WTC11 (cell line): ENCODE measurements at regions not wholly inside any gene's neighbourhood (a gene's known extent, or its start where the extent isn't known, plus 50 kb on each side); places are given as distances from the start of the nearest gene placed in this dataset.

Source experiments
- ATAC-seq: fragments of 200-7000 bp; cut with Tn5 transposase; 2 replicates; pipeline ENCODE4 v1.10.0; 2021; ENCODE audit warnings: mild to moderate bottlenecking, moderate library complexity
- CTCF ChIA-PET: fragments of 300-600 bp; sonication (Branson Sonifier 250); formaldehyde crosslinking; loops from one replicate; lab custom pipeline; 2021; ENCODE audit warnings: antibody characterized with exemption; lab: Charles Lee
- POLR2A ChIA-PET: fragments of 350-600 bp; sonication (Branson Sonifier 250); formaldehyde crosslinking; loops from one replicate; lab custom pipeline; 2021; ENCODE audit warnings: antibody characterized with exemption; lab: Charles Lee
- DNase-seq: peaks from one replicate; pipeline ENCODE4 v3.0.0; 2021; ENCODE audit warnings: low spot score
- H3K27ac Mint-ChIP-seq: 2 replicates; pipeline ENCODE4 v1.8.0; 2021; ENCODE audit warnings: mixed read lengths
- H3K27me3 Mint-ChIP-seq: 2 replicates; pipeline ENCODE4 v1.8.0; 2021; ENCODE audit warnings: low read depth, mild to moderate bottlenecking, moderate library complexity, mixed read lengths
- H3K36me3 Mint-ChIP-seq: 2 replicates; pipeline ENCODE4 v1.8.0; 2021; ENCODE audit warnings: mixed read lengths
- H3K4me1 Mint-ChIP-seq: 2 replicates; pipeline ENCODE4 v1.8.0; 2022; ENCODE audit warnings: mixed read lengths
- H3K4me3 Mint-ChIP-seq: 2 replicates; pipeline ENCODE4 v1.8.0; 2021; ENCODE audit warnings: mild to moderate bottlenecking, moderate library complexity, mixed read lengths
- H3K9me3 Mint-ChIP-seq: 2 replicates; pipeline ENCODE4 v1.8.0; 2021; ENCODE audit warnings: mixed read lengths
- E2F1 ChIP-seq: sonication (generic); formaldehyde crosslinking; IDR thresholded peaks from 2 replicates; pipeline ENCODE4 v1.8.0; 2022; ENCODE audit warnings: mild to moderate bottlenecking, missing genetic modification reagents
- GABPB1 ChIP-seq: sonication (generic); formaldehyde crosslinking; IDR thresholded peaks from 2 replicates; pipeline ENCODE4 v1.8.1; 2023; ENCODE audit warnings: mild to moderate bottlenecking, missing genetic modification reagents
- GTF2I ChIP-seq: fragments of 250-450 bp; sonication (Bioruptor Pico); conservative IDR thresholded peaks from 2 replicates; pipeline ENCODE4 v1.4.0; 2021; ENCODE audit warnings: mild to moderate bottlenecking
- KAT7 ChIP-seq: sonication (generic); formaldehyde crosslinking; IDR thresholded peaks from 2 replicates; pipeline ENCODE4 v1.8.1; 2023; ENCODE audit warnings: missing genetic modification reagents, mild to moderate bottlenecking, borderline replicate concordance
- SP1 ChIP-seq: sonication (generic); formaldehyde crosslinking; conservative IDR thresholded peaks from 2 replicates; pipeline ENCODE4 v1.8.1; 2022; ENCODE audit warnings: missing genetic modification reagents
- STAT6 ChIP-seq: sonication (generic); formaldehyde crosslinking; conservative IDR thresholded peaks from 2 replicates; pipeline ENCODE4 v1.8.1; 2023; ENCODE audit warnings: mild to moderate bottlenecking, low read depth, missing genetic modification reagents, moderate library complexity
- ZNF219 ChIP-seq: sonication (generic); formaldehyde crosslinking; IDR thresholded peaks from 2 replicates; pipeline ENCODE4 v1.8.0; 2023; ENCODE audit warnings: missing genetic modification reagents, mild to moderate bottlenecking, borderline replicate concordance
- ZNF281 ChIP-seq: sonication (generic); formaldehyde crosslinking; IDR thresholded peaks from 2 replicates; pipeline ENCODE4 v1.8.0; 2023; ENCODE audit warnings: mild to moderate bottlenecking, missing genetic modification reagents
- ZNF317 ChIP-seq: sonication (generic); formaldehyde crosslinking; IDR thresholded peaks from 2 replicates; pipeline ENCODE4 v1.8.1; 2023; ENCODE audit warnings: low read depth, mild to moderate bottlenecking, moderate library complexity, missing genetic modification reagents, borderline replicate concordance
- ZNF416 ChIP-seq: fragments of 250-450 bp; sonication (Bioruptor Pico); IDR thresholded peaks from 2 replicates; pipeline ENCODE4 v1.9.0; 2021; ENCODE audit warnings: mild to moderate bottlenecking, inconsistent platforms
- TF ChIP-seq, protein P1 (sequence below): sonication (generic); formaldehyde crosslinking; IDR thresholded peaks from 2 replicates; pipeline ENCODE4 v1.8.1; 2022; ENCODE audit warnings: mild to moderate bottlenecking, moderate library complexity, missing genetic modification reagents
- TF ChIP-seq, protein P2 (sequence below): sonication (generic); formaldehyde crosslinking; IDR thresholded peaks from 2 replicates; pipeline ENCODE4 v1.8.1; 2022; ENCODE audit warnings: mild to moderate bottlenecking, missing genetic modification reagents, moderate library complexity, borderline replicate concordance
- TF ChIP-seq, protein P3 (sequence below): fragments of 200-600 bp; IDR thresholded peaks from 2 replicates; pipeline ENCODE4 v1.8.0; 2022; ENCODE audit warnings: antibody characterized with exemption

DNA sequence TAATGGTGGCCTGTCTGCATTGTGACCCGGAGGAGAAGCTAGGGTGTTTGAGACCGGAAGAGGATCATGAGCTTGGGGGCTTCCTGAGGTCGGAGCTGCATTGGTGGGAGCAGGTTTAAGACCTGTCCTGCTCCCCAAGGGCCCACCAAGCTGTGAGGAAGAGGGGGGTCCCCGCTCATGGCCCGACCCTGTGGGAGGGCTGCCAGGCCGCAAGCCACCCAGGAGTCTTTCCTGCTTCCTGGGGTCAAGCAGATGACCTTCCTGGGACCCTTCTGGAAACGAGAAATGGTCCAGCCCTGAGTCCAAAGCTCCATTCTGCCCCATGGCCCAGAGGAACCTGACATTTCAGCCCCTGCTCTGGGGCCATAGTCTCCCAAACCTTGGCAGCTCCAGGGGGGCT lies 61.5 kb upstream of the RNU6ATAC start:
- no peak overlapping the region for H3K4me3 Mint-ChIP-seq
- ChIA-PET POLR2A (no interaction called here), CTCF (interaction anchor here (1.3 kb wide), 1 partner anchor 51 kb away, joined by 3 read pairs; no protein-coding TSS in a partner anchor)
- no peak overlapping the region for H3K27ac Mint-ChIP-seq
- no peaks in the 10 kb centered on the region for H3K9me3 Mint-ChIP-seq
- H3K36me3 Mint-ChIP-seq: no peaks in the 10 kb centered on the region
- no peaks in the 10 kb centered on the region for H3K27me3 Mint-ChIP-seq
- no peak for DNase-seq
- no peak for ATAC-seq
- TF ChIP-seq ZNF416 (no peak), ZNF281 (CRISPR knock-in tag) (no peak), GTF2I (CRISPR knock-in tag) (no peak)
- TF ChIP-seq, protein P1, sequence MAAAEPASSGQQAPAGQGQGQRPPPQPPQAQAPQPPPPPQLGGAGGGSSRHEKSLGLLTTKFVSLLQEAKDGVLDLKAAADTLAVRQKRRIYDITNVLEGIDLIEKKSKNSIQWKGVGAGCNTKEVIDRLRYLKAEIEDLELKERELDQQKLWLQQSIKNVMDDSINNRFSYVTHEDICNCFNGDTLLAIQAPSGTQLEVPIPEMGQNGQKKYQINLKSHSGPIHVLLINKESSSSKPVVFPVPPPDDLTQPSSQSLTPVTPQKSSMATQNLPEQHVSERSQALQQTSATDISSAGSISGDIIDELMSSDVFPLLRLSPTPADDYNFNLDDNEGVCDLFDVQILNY: no peak
- peaks cover 22% of the 10 kb centered on the region for H3K4me1 Mint-ChIP-seq

DNA sequence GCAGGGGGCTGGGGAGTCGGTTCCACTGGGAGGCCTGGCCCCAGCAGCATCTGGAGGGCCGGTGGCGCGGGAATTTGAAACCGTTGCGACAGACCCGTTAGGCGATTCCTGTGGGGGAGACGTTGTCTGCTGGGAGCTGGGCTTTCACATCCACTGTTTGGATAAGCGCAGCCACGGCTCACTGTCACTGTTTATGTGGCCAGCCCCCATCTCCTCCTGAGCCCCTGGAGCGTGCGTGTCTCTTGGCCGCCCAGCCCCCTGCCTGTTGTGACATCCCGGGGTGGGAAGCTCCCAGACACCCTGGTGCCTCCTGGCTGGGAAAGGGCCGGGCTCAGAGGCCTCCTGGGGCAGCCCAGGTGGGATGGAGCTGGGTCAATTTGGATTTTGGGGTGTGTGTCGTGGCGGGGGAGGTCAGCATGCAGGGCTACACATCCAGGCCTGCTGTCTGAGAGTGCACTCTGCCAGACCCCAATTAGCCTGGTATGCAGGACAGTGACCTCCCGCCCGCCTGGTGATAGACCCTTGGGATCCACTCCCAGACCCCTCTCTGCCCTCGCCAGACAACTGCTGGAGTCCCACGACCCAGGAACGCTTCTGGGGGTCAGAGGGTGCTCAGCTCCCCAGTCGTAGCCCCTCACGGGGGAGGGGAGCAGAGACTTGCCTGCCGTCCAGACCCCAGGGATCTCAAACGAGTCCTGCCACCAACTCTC lies 62.0 kb upstream of the RNU6ATAC start:
- POLR2A ChIA-PET: no interaction called here
- Mint-ChIP-seq H3K4me1 (peaks cover 22% of the 10 kb centered on the region), H3K27ac (no peak overlapping the region), H3K9me3 (no peaks in the 10 kb centered on the region), H3K27me3 (no peaks in the 10 kb centered on the region), H3K4me3 (no peak overlapping the region), H3K36me3 (no peaks in the 10 kb centered on the region)
- no peak for DNase-seq
- CTCF ChIA-PET: interaction anchor here (1.3 kb wide), 1 partner anchor 51 kb away, joined by 3 read pairs; no protein-coding TSS in a partner anchor
- ATAC-seq: no peak
- TF ChIP-seq ZNF219 (CRISPR knock-in tag) (no peak), E2F1 (CRISPR knock-in tag) (no peak), GABPB1 (CRISPR knock-in tag) (0 out of 2 replicates have a peak, but pooled peaks have one; percentile 37), KAT7 (CRISPR knock-in tag) (no peak)
- TF ChIP-seq, protein P2, sequence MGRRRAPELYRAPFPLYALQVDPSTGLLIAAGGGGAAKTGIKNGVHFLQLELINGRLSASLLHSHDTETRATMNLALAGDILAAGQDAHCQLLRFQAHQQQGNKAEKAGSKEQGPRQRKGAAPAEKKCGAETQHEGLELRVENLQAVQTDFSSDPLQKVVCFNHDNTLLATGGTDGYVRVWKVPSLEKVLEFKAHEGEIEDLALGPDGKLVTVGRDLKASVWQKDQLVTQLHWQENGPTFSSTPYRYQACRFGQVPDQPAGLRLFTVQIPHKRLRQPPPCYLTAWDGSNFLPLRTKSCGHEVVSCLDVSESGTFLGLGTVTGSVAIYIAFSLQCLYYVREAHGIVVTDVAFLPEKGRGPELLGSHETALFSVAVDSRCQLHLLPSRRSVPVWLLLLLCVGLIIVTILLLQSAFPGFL (CRISPR knock-in tag): no peak
- TF ChIP-seq, protein P3, sequence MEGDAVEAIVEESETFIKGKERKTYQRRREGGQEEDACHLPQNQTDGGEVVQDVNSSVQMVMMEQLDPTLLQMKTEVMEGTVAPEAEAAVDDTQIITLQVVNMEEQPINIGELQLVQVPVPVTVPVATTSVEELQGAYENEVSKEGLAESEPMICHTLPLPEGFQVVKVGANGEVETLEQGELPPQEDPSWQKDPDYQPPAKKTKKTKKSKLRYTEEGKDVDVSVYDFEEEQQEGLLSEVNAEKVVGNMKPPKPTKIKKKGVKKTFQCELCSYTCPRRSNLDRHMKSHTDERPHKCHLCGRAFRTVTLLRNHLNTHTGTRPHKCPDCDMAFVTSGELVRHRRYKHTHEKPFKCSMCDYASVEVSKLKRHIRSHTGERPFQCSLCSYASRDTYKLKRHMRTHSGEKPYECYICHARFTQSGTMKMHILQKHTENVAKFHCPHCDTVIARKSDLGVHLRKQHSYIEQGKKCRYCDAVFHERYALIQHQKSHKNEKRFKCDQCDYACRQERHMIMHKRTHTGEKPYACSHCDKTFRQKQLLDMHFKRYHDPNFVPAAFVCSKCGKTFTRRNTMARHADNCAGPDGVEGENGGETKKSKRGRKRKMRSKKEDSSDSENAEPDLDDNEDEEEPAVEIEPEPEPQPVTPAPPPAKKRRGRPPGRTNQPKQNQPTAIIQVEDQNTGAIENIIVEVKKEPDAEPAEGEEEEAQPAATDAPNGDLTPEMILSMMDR: no peak

- CTCF ChIA-PET: interaction anchor here (0.5 to 0.6 kb wide), 2 partner anchors 97 to 1870 kb away, joined by 3 to 4 read pairs; no protein-coding TSS in a partner anchor
- ATAC-seq (no peak; the same call in 1 of the 2 replicates), DNase-seq (no peak)
- Mint-ChIP-seq H3K27me3 (no peaks in the 10 kb centered on the region), H3K4me1 (peaks cover 13% of the 10 kb centered on the region), H3K36me3 (no peaks in the 10 kb centered on the region), H3K9me3 (no peaks in the 10 kb centered on the region), H3K4me3 (no peak overlapping the region), H3K27ac (no peak overlapping the region)
- POLR2A ChIA-PET: no interaction called here
- TF ChIP-seq STAT6 (CRISPR knock-in tag) (no peak), SP1 (CRISPR knock-in tag) (no peak), ZNF317 (CRISPR knock-in tag) (no peak)
- TF ChIP-seq, protein P1: no peak
Measured at GRCh38 chr9:134227451-134228411, 63.4 kb upstream of the RNU6ATAC start.
